HG02798 (cell line): ENCODE measurements at regions not wholly inside any gene's neighbourhood (a gene's known extent, or its start where the extent isn't known, plus 50 kb on each side); places are given as distances from the start of the nearest gene placed in this dataset.

Source experiments
- ATAC-seq: cut with Tn5 transposase; IDR thresholded peaks from one replicate; pipeline ENCODE4 v1.9.1; 2021; ENCODE audit warnings: mild to moderate bottlenecking; ENCODE audit not compliant: unreplicated experiment, poor library complexity

DNA sequence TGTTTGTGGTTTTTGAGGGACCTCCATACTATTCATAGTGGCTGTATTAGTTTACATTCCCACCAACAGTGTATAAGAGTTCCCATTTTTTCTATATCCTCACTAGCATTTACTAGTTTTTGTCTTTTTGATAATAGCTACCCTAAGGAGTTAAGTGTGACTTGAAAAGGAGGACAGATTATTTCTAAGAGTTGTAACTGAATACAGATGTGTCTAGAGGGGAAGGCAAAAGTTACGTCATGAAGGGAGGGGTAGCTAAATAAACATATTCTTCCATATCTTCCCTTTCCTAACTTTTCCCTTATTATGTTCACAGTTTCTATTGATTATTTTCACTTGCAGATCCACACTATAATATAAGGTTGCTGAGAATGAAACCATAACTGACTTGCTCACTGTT is 1315.7 kb upstream of the ZEB2 start:
- no peak for ATAC-seq

DNA sequence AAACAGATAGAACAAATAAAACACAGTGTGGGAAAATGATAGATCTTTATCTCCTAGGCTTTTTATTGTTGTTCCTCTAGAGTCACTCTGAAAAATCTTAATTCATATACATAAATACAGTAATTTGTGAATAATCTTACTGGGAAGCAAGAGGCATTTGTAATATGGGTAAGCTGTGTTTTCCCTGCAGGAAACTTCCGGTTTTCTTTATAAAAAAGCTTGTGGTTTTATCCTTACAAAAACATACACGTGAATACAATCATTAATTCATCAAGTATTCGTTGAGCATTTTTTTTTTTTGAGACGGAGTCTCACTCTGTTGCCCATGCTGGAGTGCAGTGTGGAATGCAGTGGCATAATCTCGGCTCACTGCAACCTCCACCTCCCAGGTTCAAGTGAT is 1312.8 kb upstream of the ZEB2 start:
- ATAC-seq = no peak

DNA sequence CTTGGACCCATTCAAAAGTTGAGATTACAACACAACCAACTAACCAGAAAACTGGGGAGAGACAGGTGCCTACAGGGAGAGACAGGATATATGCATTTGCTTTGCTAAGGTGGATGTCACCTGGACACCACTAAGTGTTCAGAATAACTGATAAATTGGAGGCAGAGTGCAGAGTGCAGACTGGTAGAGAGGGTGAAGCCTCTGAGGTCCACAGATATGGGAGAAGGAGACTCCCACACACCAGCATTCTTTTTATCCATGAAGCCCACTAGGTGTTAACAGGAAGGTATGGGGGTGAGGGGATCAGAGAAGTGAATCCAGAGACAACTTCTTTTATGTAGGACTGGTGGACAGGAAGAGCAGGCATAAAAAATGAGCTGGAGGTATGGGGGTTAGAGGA is 1310.0 kb upstream of the ZEB2 start:
- no peak for ATAC-seq

DNA sequence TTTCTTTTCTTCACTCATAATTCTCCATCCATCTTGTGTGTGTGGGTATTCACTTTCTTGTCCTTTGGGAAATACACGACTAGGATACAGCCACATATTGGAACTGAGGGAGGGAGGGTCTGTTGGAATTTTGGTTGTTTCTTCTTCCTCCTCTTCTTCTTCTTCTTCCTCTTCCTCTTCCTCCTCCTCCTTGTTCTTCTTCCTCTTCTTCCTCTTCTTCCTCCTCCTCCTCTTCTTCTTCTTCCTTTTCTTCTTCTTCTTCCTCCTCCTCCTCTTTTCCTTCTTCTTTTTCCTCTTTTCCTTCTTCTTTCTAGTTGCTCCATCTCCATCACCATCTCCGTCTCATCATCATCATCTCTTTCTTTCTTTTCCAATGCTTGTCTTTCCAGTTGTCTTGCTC is 1307.3 kb upstream of the ZEB2 start:
- ATAC-seq = no peak

DNA sequence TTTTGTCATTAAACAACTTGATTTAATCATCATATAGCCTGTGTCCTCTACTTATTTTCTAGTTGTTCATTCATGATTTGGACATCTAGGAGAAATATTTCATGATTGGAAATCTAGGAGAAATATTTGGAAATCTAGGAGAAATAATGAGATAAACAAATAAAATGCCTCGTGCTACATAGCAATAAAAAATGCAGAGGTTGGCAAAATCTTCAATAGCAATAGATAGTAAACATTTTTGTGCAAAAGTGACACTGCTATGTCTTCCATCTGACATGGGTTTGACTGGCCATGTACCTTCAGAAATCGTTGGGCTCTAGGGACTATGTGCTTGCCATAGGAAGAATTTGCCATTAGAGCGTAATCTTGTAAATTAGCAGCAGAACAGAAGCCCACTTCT is 1304.5 kb upstream of the ZEB2 start:
- no peak for ATAC-seq

DNA sequence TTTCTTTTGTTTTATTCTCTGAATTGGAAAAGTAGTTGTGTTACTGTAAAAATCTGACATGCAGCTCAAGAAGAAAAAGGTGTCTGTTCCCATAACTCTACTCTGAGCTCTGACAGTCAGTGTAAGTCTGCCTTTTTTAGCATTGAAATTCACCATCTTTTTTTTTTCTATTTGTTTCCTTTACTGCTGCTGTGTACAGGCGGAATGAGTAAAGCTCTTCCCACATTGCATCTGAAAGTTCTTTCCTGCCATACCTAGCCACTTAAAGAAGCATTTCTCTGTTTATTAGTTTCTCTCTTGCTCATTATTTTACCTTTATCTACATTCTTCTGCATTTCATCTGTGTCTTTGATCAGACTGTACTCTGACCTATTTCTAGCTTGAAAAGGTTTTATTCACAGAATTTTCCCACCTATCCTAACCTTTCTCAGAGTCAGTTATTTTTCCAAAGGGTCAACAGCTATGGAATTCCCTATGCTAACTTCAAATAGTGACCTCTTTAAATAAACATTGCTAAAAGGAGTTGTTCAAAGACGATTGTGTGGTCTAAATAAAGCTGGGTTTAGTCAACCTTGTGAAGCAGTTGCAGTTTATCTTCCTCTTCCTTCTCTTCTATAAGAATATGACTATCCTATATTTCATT is 1303.1 kb upstream of the ZEB2 start:
- ATAC-seq = no peak

DNA sequence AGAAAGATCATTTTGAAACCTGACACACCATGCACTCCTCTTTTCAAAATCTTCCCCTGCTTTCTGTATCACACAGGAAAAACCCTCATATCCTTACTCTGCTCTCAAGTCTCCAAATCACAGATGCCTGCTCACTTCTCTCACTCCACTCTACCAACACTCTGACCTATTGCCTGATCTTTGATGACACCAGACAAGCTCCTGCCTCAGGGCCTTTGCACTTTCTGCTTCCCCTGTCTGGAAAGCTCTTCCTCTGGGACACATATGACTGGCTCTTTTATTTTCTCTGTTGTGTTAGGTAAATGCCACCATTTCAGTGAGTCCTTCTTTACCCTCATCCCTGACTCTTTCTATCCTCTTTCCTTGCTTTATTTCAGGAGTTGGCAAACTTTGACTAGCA is 1300.7 kb upstream of the ZEB2 start:
- ATAC-seq = no peak

DNA sequence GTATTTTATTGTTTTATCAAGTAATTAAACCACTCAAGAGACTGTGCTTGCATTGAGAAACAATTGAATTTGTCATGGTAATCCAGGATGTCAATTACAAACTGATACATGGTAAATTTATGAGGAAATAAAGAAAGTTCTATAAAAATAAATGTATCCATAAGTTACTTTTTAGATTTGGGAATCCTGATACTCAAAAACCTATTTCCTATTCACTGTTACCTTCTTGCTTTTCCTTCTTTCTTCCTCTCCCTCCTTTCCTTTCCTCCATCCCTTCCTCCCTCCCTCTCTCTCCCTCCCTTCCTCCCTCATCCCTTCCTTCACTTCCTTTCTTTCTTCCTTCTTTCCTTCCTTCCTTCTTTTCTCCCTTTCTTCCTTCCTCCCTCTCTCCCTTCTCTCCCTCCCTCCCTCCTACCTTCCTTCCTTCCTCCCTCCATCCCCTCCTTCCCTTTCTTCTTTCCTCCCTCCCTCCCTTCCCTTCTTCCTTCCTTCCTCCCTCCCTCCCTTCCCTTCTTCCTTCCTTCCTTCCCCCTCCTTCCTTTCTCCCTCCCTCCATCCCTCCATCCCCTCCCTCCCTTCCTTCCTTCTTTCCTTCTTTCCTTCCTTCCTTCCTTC is 1299.1 kb upstream of the ZEB2 start:
- ATAC-seq = no peak

DNA sequence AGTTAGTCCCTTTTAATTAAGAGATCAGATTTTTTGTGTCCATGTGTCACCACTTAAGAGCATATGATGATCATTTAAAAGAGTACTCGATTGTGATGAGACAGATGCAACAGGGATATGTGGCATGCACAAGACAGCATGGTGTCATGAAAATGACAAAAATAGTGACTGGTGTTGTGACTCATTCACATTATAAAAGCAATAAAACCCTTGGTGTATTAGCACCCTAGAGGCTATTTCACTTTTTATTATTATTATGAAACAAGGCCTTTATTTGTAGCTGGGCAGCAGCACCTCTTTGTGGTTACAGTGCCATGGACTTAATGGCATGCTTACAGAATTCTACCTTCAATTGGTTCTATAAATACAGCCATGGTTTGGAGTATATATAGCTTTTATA is 1296.0 kb upstream of the ZEB2 start:
- no peak for ATAC-seq

DNA sequence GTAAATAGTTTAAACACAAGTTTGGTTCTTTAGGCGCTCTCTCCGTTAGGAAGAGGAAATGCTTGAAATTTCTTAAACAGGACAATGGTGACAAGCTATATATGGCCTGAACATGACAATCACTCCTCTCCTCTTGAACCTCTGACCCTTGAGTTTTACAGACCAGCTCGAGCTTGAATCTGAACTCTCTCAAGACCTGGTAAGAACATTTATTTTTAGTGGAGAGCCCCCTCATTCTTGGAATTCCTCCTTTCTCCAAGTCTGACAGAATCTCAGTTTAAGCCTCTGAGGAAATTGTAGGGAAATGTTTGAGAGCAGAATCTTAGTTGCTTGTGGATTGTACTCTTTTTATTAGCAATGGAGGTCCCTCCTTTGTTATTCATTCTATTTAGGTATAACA is 1293.6 kb upstream of the ZEB2 start:
- no peak for ATAC-seq

DNA sequence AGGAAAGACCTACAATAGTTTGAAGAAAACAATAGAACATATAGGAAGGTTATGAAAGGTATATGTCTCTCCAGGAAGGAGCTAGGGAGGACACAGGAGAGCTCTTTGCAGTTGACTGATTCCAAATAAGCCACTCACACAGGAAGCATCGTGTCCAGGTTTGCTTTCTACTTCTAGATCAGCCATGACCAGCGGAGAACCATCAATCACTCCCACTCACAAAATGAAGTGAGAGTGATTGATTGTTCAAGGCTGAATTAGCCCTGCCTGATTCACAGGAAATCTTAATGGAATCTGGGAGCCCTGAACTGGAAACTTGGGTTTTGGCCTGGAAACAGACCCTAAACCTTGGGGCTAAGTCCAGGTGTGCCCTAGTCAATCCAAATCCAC is 1292.2 kb upstream of the ZEB2 start:
- no peak for ATAC-seq

DNA sequence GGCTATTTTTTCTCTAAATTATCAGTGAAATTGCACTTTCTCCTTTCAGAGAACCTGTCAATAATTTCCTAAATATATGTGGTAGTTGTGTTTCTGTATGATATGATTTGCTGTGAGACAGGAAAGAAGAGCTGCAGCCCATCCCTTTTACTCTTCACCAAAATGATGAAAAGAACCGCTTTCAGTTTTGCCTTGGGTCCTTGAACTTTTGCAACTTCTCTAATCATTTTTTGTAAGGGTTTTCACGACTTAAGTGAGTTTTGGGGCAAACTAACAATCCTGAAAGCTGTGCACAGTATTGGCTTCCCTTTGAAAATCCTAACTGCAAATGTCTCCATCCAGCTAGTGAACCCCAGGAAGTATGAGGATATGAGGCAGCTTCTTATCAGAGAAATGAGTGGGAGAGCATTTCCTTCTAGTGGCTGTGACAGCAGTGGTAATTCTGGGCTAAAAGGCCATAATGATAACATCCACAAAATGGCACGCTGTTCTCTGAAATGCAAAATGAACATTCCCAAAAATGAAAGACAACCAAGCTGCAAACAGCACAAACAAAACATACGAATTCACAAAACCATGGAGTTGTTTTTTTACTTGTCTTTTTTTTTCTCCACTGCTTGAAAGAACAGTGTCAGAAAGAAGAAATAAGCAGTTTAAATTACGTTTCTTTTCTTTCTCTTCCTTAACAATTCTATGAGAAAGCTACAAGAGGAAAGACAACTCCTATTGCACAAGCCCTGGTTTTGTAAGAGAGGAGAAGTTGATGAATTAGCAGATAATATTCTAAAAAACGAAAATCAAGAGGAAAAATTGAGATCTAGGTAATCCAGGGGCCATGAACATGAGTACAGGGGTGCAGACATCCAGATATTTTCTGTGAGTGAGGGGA is 1291.6 kb upstream of the ZEB2 start:
- no peak for ATAC-seq

DNA sequence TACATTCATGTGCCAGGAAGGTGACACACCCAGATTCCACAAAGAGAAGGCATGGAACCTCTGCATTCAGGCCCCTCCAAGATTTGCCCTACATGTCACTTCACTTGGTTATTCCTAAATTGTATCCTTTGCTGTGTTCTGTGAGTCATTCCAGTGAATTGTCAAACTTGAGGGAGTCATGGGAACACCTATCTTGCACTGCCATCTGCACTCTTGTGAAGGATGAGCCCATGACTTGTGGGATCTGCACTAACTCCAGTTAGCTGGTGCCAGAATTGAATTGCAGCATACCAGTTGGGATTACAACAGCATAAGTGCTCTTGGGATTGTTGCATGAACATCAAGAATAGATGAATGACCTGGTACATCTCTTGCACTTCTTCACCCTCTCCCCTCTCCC is 1288.0 kb upstream of the ZEB2 start:
- no peak for ATAC-seq

DNA sequence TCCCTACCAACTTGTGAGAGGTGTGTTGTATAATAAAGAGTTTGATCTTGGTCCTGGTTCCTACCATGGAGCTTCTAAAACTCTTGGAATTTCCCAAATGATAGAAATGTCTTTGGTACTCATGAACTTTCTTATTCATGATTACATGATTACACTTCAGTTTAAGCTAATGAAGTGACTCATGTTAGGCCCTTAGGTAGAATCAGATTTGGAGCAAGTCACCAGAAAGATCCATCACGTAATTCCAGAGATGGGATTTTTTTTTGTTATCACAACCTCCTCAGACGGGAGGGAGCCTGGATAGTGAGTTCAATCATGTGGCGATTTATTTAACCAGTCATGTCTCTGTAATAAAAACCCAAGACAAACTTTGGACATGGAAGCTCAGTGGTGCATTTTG is 1287.6 kb upstream of the ZEB2 start:
- no peak for ATAC-seq

DNA sequence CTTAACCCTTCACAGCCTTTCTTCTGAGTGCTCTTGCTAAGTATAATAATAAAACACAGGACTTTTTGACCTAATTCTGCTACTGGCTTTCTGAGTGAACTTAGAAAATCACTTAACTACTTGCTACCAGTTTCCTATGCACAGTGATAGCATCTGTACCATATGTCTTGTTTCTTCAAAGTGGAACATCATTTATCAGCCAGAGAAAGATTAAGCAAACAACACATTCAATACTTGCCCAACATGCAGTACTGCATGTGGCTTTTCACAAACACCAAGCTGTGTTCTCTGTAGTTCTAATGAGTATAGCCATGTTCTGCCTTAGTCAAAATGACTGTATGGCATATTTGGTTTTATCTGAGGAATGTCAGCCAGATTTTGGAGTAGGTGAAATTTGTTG is 1286.6 kb upstream of the ZEB2 start:
- ATAC-seq = no peak

DNA sequence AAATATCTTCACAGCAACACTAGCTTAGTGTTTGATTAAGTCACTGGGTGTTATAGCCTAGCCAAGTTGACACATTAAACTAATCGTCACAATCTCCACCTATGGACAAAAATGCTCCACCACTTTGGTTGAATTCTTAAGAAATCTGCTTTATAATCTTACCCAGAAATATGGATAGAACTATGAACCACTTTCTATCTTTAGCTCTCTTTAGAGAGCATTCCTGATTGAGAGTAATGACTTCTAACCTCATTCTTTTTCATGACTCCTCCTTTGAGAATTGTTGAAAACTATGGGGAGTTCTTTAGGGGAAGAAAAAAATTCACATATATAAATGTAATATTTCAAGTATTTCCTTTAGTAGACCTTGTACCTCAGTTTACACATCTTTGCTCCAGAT is 1282.2 kb upstream of the ZEB2 start:
- no peak for ATAC-seq

DNA sequence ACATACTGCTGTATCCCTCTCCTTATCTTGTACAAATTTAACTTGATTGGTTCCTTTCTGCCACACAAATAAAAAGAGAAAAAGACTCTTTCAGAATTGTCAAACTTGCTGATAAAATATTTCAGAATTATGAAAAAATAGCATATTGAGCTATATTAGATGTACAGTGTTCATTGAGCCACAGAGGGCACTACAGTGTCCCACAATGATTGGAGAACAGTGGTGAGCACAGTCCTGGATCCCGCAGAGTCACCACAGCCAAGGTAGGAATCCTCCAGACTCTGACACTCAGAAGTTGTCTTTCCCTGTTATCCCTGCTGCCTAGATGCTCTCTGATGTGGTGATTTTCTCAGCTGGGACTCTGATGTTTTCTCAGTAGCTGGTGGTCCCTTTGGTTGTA is 1281.3 kb upstream of the ZEB2 start:
- no peak for ATAC-seq

DNA sequence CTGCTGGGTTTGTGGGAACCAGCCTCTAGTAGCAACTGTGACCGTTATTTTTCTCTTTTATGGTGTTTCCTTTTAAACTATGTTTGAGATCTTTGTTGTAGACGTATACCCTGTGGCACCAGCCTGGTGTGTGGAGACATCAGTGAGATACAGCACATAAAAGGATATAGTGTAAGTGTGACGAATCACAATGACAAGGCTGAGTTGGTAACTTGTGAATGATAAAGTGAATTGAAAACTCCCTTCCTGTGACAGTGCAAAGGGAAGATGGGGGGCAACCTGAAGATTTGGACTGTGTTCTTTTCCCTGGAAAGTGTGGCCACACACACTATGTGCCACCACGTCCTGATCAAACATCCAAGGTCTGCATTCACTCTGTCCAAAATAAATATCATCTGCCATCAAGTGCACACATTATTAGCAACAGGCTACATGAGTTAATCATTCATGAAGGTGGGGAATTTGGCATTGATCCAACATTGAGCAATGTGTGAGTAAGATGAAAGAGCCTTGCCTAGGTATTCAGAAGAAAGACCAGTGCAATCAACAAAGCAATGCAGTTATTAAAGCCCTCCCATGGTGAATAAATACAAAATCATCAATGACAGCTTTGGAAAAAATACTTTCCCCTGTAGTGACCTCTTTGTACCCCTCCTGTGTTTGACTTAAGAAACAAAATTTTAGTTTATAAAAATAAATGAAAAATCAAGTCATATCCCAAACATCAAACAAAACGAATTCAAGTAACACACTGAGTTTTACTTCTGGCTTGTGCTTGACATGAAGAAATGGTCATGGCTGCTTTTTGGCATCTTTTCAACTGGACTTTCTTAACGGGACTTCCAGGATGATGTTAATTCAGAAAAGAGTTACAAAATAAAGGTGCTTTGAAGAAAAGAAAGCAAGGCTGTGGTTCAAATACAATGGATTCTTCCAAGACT is 1280.5 kb upstream of the ZEB2 start:
- no peak for ATAC-seq

DNA sequence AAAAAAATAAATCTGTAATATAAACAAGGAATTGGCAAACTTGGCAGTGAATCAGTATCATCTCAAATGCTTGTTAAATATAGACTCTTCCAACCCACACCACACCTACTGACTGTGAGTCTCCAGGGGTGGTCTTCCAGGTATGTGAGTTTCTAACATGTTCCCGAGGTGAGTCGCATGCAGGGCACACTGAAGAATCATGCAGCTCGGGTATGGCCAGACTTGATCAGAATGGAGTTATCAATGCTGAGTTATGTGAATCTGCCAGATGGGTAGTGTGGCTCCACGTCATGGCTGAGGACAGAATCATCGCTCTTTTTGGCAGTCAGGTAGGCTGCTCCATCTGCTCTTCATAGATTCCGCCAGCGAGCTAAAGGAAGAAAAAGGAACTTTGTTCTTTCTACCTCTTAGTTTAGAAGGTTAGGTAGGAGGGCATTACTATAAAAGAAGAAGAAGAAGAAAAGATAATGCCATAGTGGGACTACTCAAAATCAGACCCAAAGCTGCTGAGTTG is 1279.7 kb upstream of the ZEB2 start:
- ATAC-seq = no peak

DNA sequence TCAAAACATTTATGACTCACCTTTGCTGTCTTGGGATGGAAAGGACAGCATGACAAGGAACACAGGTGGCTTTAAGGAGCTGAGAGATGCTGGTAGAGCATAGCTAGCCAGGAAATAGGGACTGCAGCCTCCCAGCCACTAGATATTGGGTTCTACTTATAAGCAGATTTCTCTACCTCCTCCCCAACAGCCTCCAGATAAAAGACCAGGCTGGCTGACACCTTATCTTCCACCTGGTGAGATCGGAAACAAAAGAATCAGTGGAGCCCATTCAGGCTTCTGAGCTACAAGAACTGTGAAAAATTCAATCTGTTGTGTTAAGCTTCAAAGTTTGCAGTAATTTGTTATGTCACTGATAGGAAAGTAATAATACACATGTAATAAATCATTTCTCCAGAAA is 1278.5 kb upstream of the ZEB2 start:
- ATAC-seq = no peak
